ENCODE measurements at regions not wholly inside any gene's neighbourhood (a gene's known extent, or its start where the extent isn't known, plus 50 kb on each side); places are given as distances from the start of the nearest gene placed in this dataset.

DNA sequence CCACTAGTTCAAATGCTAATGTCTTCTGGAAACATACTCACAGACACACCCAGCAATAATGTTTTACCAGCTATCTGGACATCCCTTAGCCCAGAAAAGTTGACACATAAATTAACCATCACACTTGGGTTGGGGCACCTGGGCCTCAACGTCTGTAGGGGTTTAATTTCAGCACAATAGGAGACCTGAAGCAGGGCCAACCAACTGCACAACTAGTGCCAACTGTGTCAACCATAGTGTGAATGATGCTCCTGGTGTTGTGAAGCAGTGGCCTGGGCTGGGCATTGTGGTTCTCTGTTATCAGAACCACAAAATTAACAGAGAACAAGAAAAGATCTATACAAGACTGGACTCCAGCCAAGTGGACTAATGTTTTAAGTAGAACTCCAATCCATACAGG lies 106.7 kb upstream of the PPM1H start:
- no peak overlapping the region for H3K4me3 ChIP-seq (ENCODE audit: low read depth, low read length)
- TF ChIP-seq, protein P1, sequence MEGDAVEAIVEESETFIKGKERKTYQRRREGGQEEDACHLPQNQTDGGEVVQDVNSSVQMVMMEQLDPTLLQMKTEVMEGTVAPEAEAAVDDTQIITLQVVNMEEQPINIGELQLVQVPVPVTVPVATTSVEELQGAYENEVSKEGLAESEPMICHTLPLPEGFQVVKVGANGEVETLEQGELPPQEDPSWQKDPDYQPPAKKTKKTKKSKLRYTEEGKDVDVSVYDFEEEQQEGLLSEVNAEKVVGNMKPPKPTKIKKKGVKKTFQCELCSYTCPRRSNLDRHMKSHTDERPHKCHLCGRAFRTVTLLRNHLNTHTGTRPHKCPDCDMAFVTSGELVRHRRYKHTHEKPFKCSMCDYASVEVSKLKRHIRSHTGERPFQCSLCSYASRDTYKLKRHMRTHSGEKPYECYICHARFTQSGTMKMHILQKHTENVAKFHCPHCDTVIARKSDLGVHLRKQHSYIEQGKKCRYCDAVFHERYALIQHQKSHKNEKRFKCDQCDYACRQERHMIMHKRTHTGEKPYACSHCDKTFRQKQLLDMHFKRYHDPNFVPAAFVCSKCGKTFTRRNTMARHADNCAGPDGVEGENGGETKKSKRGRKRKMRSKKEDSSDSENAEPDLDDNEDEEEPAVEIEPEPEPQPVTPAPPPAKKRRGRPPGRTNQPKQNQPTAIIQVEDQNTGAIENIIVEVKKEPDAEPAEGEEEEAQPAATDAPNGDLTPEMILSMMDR (conservative IDR thresholded peaks at IDR 0.05; ENCODE audit: low read depth, low read length), result no peak
- DNase-seq (ENCODE audit: low read depth), result no peak

DNA sequence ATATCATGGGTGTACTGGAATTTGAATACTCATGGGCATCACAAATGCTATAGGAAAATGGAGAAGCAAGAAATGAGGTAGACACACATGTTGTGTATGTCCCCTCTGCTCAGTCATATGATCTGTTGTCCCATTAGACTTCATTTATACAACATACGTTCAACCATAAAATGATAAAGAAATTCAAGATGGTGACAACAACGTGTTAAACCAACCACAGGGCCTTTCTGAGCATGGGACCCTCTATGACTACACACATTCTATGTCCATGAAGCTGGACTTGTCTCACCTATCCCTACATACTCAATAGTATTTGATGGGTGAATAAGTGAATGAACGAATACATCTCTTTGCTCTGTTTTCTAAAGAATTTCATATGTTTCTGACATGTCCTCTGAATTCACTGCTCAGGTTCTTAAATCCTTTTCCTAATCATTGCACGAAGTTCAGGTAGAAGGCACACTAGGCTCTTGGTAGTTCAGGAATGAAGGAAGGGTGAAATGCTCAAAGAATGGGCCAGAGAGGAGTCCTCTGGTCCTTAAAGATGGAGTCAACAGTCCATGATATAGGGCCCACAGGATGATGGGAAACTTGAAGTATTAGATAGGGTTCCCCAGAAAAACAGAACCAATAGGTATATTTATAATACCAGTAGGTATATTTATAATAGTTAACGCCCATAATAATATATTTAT lies 105.7 kb upstream of the PPM1H start:
- no peak overlapping the region for H3K4me3 ChIP-seq (ENCODE audit: low read depth, low read length)
- DNase-seq (ENCODE audit: low read depth), result no peak
- TF ChIP-seq, protein P1 (conservative IDR thresholded peaks at IDR 0.05; ENCODE audit: low read depth, low read length), result no peak

DNA sequence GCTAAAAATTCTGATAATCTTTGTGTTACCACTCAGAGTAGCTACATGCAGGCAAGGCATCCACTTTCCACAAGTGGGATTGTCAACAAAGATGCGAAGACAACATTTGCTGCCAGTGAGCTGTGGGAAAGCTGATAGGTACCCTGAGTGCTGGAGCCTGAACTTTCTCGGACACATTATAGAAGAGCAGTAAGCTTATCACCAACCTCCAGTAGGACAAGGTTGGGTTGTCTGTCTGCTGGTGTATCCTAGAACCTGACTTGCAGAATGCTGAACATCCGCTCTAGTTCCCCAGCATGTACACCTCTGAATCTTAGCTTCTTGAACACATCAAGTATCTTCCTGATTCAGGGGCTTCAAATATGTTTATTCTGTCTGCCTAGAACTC lies 103.8 kb upstream of the PPM1H start:
- no peak for DNase-seq (ENCODE audit: low read depth)
- no peak overlapping the region for H3K4me3 ChIP-seq (ENCODE audit: low read depth, low read length)
- TF ChIP-seq, protein P1 (conservative IDR thresholded peaks at IDR 0.05; ENCODE audit: low read depth, low read length), result no peak

DNA sequence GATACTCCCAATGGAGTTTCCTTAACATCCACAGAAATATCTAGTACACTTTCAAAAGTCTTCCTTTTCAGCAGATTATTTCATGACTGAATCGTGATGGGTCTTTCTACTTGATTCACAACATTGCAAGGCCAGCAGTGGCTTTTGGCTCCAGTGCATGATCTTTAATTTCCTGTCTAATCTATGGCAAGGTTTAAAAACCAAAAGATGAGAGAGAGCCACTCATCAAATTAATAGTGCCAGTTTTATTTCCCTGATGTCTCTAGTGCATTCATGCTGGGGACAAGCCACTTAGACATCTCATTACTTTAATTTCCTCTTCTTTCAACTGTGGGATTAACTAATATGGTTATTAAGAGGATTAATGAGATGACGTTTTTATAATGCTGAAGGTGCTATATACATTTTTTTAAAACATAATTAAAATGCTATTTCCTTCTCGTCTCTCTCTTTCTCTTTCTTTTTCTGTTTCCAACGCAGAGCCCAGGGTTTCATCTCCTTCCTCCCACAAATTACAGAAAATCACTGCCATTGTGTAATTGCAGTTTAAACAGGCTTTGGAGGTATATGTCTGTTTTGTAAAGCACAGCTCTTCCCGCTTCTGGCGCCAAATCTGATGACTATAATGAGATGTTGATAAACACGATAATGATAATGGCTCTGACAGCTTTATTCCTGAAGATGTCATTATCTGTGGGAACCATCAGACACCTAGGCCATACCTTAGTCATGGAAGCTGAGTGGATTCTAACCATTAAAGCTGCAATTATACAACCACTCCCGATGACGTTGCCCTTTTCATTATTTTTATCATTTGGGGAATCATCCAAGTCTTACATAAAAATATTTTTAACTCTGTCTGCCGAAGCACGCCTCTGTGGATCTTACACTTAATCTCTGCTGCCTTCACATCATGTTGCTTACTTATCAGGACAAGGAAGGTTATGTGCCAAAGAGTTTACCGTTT lies 103.1 kb upstream of the PPM1H start:
- H3K4me3 ChIP-seq (ENCODE audit: low read depth, low read length), result no peak overlapping the region
- no peak for DNase-seq (ENCODE audit: low read depth)
- TF ChIP-seq, protein P1 (conservative IDR thresholded peaks at IDR 0.05; ENCODE audit: low read depth, low read length), result no peak

DNA sequence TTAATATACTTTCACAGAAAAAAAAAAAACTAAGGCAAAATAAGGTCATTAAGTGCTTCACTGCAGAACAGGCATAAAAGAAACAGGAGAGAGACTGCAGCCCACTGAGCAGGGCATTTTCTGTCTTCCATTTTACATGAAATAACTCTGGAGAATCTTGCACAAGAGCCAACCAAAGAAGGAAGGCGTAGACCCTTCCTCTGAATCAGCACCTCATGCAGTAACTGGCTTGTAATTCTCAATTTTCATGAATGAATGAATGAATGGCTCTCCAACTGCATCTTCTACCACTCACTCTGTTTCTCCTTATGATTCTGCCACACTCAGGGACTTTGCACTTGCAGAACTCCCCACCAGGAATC lies 102.0 kb upstream of the PPM1H start:
- TF ChIP-seq, protein P1 (conservative IDR thresholded peaks at IDR 0.05; ENCODE audit: low read depth, low read length), result no peak
- no peak overlapping the region for H3K4me3 ChIP-seq (ENCODE audit: low read depth, low read length)
- DNase-seq (ENCODE audit: low read depth), result no peak

DNA sequence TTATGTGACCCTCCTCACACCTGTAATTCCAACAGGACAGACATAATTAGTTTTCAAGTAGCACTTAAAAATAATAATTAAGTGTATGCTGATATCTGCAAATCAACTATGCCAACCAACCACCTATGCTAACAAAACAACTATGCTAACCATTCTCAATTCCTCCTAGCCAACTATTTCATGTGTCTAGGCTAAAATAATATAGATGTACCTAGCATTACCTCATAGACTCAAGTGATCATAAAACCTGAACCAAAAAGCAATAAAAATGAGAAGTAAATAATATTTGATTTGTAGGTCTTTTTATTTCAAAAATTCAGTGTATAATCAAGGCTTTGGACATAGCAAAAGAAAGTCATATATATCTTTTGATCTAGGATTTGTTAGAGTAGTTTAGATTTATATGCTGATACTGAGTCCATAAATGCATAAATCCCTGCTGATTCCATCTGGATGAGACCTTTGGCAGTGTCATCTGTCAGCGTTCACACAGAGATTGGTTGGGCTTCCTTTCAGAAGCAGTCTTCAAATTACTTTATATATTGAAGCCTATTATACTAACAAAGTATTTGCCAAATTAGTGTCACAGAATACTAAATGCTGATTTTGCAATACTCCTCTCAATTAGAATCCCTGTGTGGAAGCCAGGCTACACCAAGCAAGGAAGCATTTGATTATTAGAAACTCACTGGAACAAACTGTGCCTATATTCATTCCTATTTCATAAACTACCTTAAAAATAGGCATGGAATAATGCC lies 101.4 kb upstream of the PPM1H start:
- no peak overlapping the region for H3K4me3 ChIP-seq (ENCODE audit: low read depth, low read length)
- TF ChIP-seq, protein P1 (conservative IDR thresholded peaks at IDR 0.05; ENCODE audit: low read depth, low read length), result no peak
- DNase-seq (ENCODE audit: low read depth), result no peak

Data from choroid plexus epithelial cell (primary cell).